ENCODE measurements at regions not wholly inside any gene's neighbourhood (a gene's known extent, or its start where the extent isn't known, plus 50 kb on each side); places are given as distances from the start of the nearest gene placed in this dataset.

DNA sequence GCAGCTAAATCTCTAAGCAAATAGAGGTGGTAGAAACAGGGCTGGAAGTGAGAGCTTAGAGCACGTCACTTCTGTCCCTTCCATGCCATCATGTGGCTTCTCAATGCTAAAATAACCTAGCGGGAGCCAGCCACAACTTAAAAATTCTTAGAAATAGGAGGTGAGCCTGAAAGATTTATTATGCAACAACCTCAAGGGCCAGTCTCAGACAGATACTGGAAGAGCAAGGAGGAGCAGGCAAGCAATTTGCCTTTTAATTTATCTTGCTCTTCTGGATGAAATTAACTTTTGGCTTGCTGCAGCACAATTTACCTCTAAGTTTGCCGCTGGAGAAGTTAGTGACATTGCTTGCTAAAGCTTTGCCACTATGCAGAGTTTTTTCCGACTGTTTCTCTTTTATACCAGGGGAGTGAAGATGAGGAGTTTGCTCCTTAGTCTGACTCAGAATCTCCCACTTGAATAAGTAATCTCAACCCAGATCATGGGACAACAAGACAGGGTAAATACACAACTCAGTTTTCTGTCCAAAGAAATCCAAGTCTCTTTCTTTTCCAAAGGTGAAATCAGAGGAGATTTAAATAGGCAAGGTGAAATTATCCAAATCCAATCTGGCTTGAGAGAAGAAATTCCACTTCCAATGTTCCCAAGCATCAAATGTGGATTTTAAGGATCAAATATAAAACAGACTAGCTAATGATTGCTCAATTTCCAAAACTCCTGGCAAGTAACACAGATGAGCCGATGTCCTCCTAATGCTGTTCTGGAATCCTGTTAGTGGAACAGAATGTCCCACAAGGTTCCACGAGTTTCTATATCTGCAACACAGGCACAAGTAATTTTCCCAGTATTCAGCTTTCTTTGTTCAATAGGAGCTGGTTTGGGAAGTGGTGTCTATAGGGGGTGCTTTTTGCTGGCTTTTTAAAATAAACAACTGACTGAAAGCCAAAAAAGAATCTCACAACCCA, 329.4 kb upstream of the RORA start:
- Histone ChIP-seq H3K27ac (peak overlapping the region in 1 of 2 donors; percentile 44), H3K4me1 (replicated peaks) (no peaks in the 10 kb centered on the region), H3K27me3 (replicated peaks; ENCODE audit: insufficient read depth) (no peaks in the 10 kb centered on the region), H3K36me3 (no peaks in the 10 kb centered on the region), H3K9me3 (no peaks in the 10 kb centered on the region), H3K4me3 (no peak overlapping the region)
- TF ChIP-seq POLR2A (IDR thresholded peaks at IDR 0.05) (no peak), POLR2AphosphoS5 (IDR thresholded peaks at IDR 0.05) (no peak)
- TF ChIP-seq, protein P1, sequence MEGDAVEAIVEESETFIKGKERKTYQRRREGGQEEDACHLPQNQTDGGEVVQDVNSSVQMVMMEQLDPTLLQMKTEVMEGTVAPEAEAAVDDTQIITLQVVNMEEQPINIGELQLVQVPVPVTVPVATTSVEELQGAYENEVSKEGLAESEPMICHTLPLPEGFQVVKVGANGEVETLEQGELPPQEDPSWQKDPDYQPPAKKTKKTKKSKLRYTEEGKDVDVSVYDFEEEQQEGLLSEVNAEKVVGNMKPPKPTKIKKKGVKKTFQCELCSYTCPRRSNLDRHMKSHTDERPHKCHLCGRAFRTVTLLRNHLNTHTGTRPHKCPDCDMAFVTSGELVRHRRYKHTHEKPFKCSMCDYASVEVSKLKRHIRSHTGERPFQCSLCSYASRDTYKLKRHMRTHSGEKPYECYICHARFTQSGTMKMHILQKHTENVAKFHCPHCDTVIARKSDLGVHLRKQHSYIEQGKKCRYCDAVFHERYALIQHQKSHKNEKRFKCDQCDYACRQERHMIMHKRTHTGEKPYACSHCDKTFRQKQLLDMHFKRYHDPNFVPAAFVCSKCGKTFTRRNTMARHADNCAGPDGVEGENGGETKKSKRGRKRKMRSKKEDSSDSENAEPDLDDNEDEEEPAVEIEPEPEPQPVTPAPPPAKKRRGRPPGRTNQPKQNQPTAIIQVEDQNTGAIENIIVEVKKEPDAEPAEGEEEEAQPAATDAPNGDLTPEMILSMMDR (IDR thresholded peaks at IDR 0.05), result no peak
- intact Hi-C loops (cut with DNase I), result no loop called here
- no peak for DNase-seq (ENCODE audit: low spot score)
- 49% methylated on average over 6 of the region's 6 CpGs for WGBS

DNA sequence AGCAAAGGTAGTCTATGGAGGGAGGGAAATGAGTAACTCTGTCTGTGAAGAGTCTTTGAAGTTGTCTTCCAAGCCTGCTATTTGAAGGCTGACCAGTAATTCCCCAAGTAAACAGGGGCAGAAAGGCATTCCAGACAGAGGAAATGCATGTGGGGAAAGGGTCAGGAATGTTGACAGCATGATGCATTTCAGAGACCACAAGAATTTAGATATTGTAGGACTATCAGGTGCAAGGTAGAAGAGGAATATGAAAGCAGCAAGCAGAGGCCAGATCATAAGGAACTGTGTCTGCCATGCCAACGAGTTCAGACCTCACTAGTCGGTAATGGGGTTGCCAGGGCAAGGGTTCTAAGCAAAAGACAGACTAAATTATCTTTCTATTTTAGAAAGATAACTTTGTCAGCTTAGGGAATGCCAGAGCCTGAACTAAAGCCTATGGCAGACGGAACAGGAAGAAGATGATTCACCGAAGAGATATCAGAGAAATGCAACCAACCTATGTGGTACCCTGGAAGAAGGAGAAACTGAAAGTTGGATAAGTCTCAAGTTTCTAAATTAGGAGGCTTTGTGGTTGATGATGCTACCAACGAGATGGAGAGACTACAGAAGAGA, 327.0 kb upstream of the RORA start:
- no peak for TF ChIP-seq POLR2A (IDR thresholded peaks at IDR 0.05)
- no peak for TF ChIP-seq POLR2AphosphoS5 (IDR thresholded peaks at IDR 0.05)
- TF ChIP-seq, protein P1 (IDR thresholded peaks at IDR 0.05), result no peak
- Histone ChIP-seq H3K27ac (no peak overlapping the region), H3K36me3 (no peaks in the 10 kb centered on the region), H3K27me3 (replicated peaks; ENCODE audit: insufficient read depth) (no peaks in the 10 kb centered on the region), H3K9me3 (no peaks in the 10 kb centered on the region), H3K4me1 (replicated peaks) (no peaks in the 10 kb centered on the region), H3K4me3 (no peak overlapping the region)
- no peak for DNase-seq (ENCODE audit: low spot score)
- WGBS, result 69% methylated on average over 5 of the region's 5 CpGs
- intact Hi-C loops (cut with DNase I), result no loop called here

DNA sequence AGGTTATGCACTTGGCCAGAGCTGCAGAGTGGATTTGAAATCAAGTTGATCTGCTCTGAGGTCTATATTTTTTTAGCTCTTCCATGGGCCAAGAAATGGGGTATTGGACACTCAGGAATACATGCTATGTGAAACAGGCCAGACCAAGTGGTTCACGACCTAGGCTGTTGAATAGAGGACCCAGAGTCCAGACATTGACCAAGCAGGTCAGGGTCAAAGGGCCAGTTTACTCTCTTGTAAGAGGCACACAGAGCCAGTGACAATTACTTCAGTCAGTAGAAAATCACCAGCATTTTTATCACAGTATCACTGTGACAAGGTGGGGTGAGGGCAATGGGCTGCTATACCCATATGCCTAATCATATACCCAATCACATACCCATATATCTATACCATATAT, 320.6 kb upstream of the RORA start:
- Histone ChIP-seq H3K4me1 (replicated peaks) (no peaks in the 10 kb centered on the region), H3K9me3 (no peaks in the 10 kb centered on the region), H3K36me3 (no peaks in the 10 kb centered on the region), H3K27ac (no peak overlapping the region), H3K27me3 (replicated peaks; ENCODE audit: insufficient read depth) (no peaks in the 10 kb centered on the region), H3K4me3 (no peak overlapping the region)
- intact Hi-C loops (cut with DNase I), result no loop called here
- no peak for DNase-seq (ENCODE audit: low spot score)
- WGBS, result 81% methylated on average over 1 of the region's 1 CpG
- TF ChIP-seq, protein P1 (IDR thresholded peaks at IDR 0.05), result no peak
- TF ChIP-seq POLR2AphosphoS5 (IDR thresholded peaks at IDR 0.05) (no peak), POLR2A (IDR thresholded peaks at IDR 0.05) (no peak)

DNA sequence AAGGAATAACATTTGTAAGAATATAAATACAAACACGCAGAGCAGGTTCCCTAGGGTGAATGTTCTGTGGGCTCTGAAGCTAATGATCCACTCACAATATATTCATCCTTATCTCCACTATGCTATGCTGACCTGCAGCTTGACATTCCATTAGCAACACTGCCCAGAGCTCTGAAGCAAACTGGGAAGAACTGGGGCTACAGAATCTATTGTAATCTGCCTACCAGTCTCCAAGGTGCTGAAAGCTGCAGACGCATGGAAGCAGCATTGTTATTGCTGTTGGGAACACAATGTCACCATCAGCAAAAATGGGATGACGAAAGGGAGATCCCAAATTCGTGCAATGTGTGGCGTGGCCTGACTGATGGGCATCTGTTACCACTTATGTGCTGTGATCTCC, 316.7 kb upstream of the RORA start:
- DNase-seq (ENCODE audit: low spot score), result no peak
- TF ChIP-seq, protein P1 (IDR thresholded peaks at IDR 0.05), result no peak
- TF ChIP-seq POLR2AphosphoS5 (IDR thresholded peaks at IDR 0.05) (no peak), POLR2A (IDR thresholded peaks at IDR 0.05) (no peak)
- no peaks in the 10 kb centered on the region for H3K36me3 ChIP-seq
- 82% methylated on average over 5 of the region's 5 CpGs for WGBS
- no peak overlapping the region for H3K4me3 ChIP-seq
- H3K27ac ChIP-seq, result no peak overlapping the region
- no peaks in the 10 kb centered on the region for H3K9me3 ChIP-seq
- no peaks in the 10 kb centered on the region for H3K4me1 ChIP-seq (replicated peaks)
- no peaks in the 10 kb centered on the region for H3K27me3 ChIP-seq (replicated peaks; ENCODE audit: insufficient read depth)
- intact Hi-C loops (cut with DNase I), result no loop called here
